H1 (cell line): ENCODE measurements at regions not wholly inside any gene's neighbourhood (a gene's known extent, or its start where the extent isn't known, plus 50 kb on each side); places are given as distances from the start of the nearest gene placed in this dataset.

Source experiments
- CTCF ChIA-PET: fragments of 300-600 bp; sonication (Branson Sonifier 250); formaldehyde crosslinking; loops from one replicate; lab custom pipeline; 2021; ENCODE audit not compliant: partially characterized antibody; lab: Charles Lee
- POLR2A ChIA-PET: fragments of 300-600 bp; sonication (Branson Sonifier 250); formaldehyde crosslinking; loops from one replicate; lab custom pipeline; 2021; ENCODE audit warnings: inconsistent platforms; ENCODE audit not compliant: partially characterized antibody; lab: Charles Lee
- DNase-seq, 2 experiments: peaks; one replicate each; pipeline versions ENCODE4 v3.0.0 to v3.0.0-alpha.2; 2010 to 2022; ENCODE audit warnings: low spot score in 2 of 2, low read depth in 1 of 2, mixed read lengths in 1 of 2
- FAIRE-seq: peaks from 2 replicates; lab custom pipeline; 2011; peaks lifted over from hg19 to GRCh38; lab: Jason Lieb, UNC
- H2AFZ ChIP-seq: 2 replicates; pipeline ENCODE4 v1.8.1; 2012; ENCODE audit warnings: low read length, inconsistent platforms
- H2AK5ac ChIP-seq: 2 replicates; pipeline ENCODE4 v1.6.1; 2013; ENCODE audit warnings: low read depth, low read length
- H2BK120ac ChIP-seq: replicated peaks from 2 replicates; pipeline ENCODE3; 2013; ENCODE audit warnings: low read depth, low read length, inconsistent platforms
- H2BK12ac ChIP-seq: 2 replicates; pipeline ENCODE4 v1.6.1; 2013; ENCODE audit warnings: low read depth, low read length
- H2BK15ac ChIP-seq: 2 replicates; pipeline ENCODE4 v1.6.1; 2013; ENCODE audit warnings: low read length
- H2BK20ac ChIP-seq: 2 replicates; pipeline ENCODE4 v1.6.1; 2013; ENCODE audit warnings: low read length
- H2BK5ac ChIP-seq: 2 replicates; pipeline ENCODE4 v1.6.1; 2013; ENCODE audit warnings: low read depth, low read length
- H3K14ac ChIP-seq: 2 replicates; pipeline ENCODE4 v1.6.1; 2013; ENCODE audit warnings: inconsistent platforms; ENCODE audit not compliant: insufficient read length
- H3K18ac ChIP-seq: 2 replicates; pipeline ENCODE4 v1.6.1; 2013; ENCODE audit warnings: low read length; ENCODE audit errors: extremely low read depth
- H3K23ac ChIP-seq: 2 replicates; pipeline ENCODE4 v1.6.1; 2013; ENCODE audit warnings: inconsistent platforms; ENCODE audit not compliant: insufficient read length
- H3K23me2 ChIP-seq: 2 replicates; pipeline ENCODE4 v1.6.1; 2013; ENCODE audit warnings: low read depth, low read length
- H3K27ac ChIP-seq: 2 replicates; pipeline ENCODE4 v1.6.1; 2011; ENCODE audit warnings: low read depth, low read length, inconsistent platforms
- H3K27me3 ChIP-seq, 4 experiments: replicated peaks in 1 of 4; 1 replicate in 1 of 4; 2 replicates in 3 of 4; pipeline versions ENCODE4 v1.6.1 to v1.8.1; 2011 to 2013; ENCODE audit warnings: low read length in 3 of 4, mild to moderate bottlenecking in 3 of 4, inconsistent platforms in 2 of 4, mixed read lengths in 2 of 4, moderate library complexity in 1 of 4; ENCODE audit not compliant: control insufficient read depth in 3 of 4, insufficient read depth in 3 of 4; ENCODE audit errors: extremely low read depth in 1 of 4
- H3K36me3 ChIP-seq, 4 experiments: 2 replicates each; pipeline versions ENCODE4 v1.6.1 to v1.8.1; 2011 to 2013; ENCODE audit warnings: mild to moderate bottlenecking in 4 of 4, low read length in 3 of 4, moderate library complexity in 2 of 4, control low read depth in 1 of 4, inconsistent platforms in 1 of 4; ENCODE audit not compliant: insufficient read depth in 4 of 4, control insufficient read depth in 2 of 4
- H3K4ac ChIP-seq: replicated peaks from 2 replicates; pipeline ENCODE3; 2013; ENCODE audit warnings: low read length, low read depth, mixed read lengths, inconsistent platforms; ENCODE audit not compliant: insufficient read length
- H3K4me1 ChIP-seq, 4 experiments: replicated peaks in 1 of 4; 1 replicate in 1 of 4; 2 replicates in 3 of 4; pipeline versions ENCODE4 v1.6.1 to v1.8.1; 2011 to 2013; ENCODE audit warnings: low read length in 3 of 4, inconsistent platforms in 2 of 4, mixed read lengths in 1 of 4; ENCODE audit not compliant: insufficient read depth in 4 of 4, control insufficient read depth in 3 of 4
- H3K4me2 ChIP-seq, 2 experiments: 2 replicates each; pipeline versions ENCODE4 v1.6.1 to v1.8.1; 2011 to 2013; ENCODE audit warnings: low read depth in 2 of 2, low read length in 2 of 2, control low read depth in 1 of 2, inconsistent platforms in 1 of 2, mild to moderate bottlenecking in 1 of 2; ENCODE audit not compliant: insufficient read depth in 1 of 2
- H3K4me3 ChIP-seq, 4 experiments: fragments of 200-600, 300-600 bp in 1 of 4; sonication (generic), shearing (Covaris generic), sonication (Bioruptor Twin) in 1 of 4; 2 replicates each; pipeline versions ENCODE4 v1.5.1 to v1.8.1; 2011 to 2016; ENCODE audit warnings: low read length in 4 of 4, low read depth in 3 of 4, control low read depth in 2 of 4, inconsistent platforms in 2 of 4, mild to moderate bottlenecking in 2 of 4, mixed read lengths in 1 of 4, moderate library complexity in 1 of 4; ENCODE audit not compliant: insufficient read depth in 2 of 4; ENCODE audit errors: extremely low read depth in 1 of 4
- H3K56ac ChIP-seq: replicated peaks from 2 replicates; pipeline ENCODE3; 2013; ENCODE audit warnings: low read depth, mild to moderate bottlenecking, mixed read lengths, low read length, inconsistent platforms; ENCODE audit not compliant: insufficient read length
- H3K79me1 ChIP-seq: 2 replicates; pipeline ENCODE4 v1.6.1; 2013; ENCODE audit warnings: low read depth, low read length, control low read depth
- H3K79me2 ChIP-seq, 2 experiments: 2 replicates each; pipeline versions ENCODE4 v1.6.1 to v1.8.1; 2012 to 2013; ENCODE audit warnings: low read length in 2 of 2, mild to moderate bottlenecking in 2 of 2, inconsistent platforms in 1 of 2; ENCODE audit not compliant: insufficient read depth in 2 of 2, control insufficient read depth in 1 of 2
- H3K9ac ChIP-seq, 4 experiments: replicated peaks in 1 of 4; 1 replicate in 1 of 4; 2 replicates in 3 of 4; pipeline versions ENCODE4 v1.6.1 to v1.8.1; 2011 to 2013; ENCODE audit warnings: low read depth in 3 of 4, low read length in 3 of 4, control low read depth in 2 of 4, mild to moderate bottlenecking in 2 of 4, moderate library complexity in 2 of 4, inconsistent platforms in 1 of 4; ENCODE audit errors: extremely low read depth in 1 of 4
- H3K9me3 ChIP-seq, 2 experiments: 2 replicates each; pipeline versions ENCODE4 v1.6.1 to v1.8.1; 2012 to 2013; ENCODE audit warnings: mild to moderate bottlenecking in 2 of 2, moderate library complexity in 2 of 2, control low read depth in 1 of 2, inconsistent platforms in 1 of 2, low read depth in 1 of 2, low read length in 1 of 2, mixed read lengths in 1 of 2; ENCODE audit not compliant: insufficient read depth in 2 of 2
- H4K20me1 ChIP-seq, 2 experiments: replicated peaks in 1 of 2; 2 replicates each; pipeline versions ENCODE3 to v1.8.1; 2011 to 2013; ENCODE audit warnings: inconsistent platforms in 2 of 2, low read length in 2 of 2, mild to moderate bottlenecking in 1 of 2; ENCODE audit not compliant: insufficient read depth in 2 of 2, control insufficient read depth in 1 of 2
- H4K5ac ChIP-seq: 2 replicates; pipeline ENCODE4 v1.6.1; 2013; ENCODE audit warnings: low read length, low read depth, mixed read lengths, inconsistent platforms; ENCODE audit not compliant: insufficient read length
- H4K8ac ChIP-seq: 2 replicates; pipeline ENCODE4 v1.8.0; 2013; ENCODE audit warnings: mild to moderate bottlenecking, moderate library complexity, low read length, inconsistent platforms; ENCODE audit not compliant: insufficient read depth; ENCODE audit errors: extremely low read depth
- H4K91ac ChIP-seq: replicated peaks from 2 replicates; pipeline ENCODE3; 2013; ENCODE audit warnings: low read length, mixed read lengths, inconsistent platforms; ENCODE audit not compliant: insufficient read length
- FOSL1 ChIP-seq: IDR thresholded peaks from 2 replicates; pipeline ENCODE4 v1.6.1; 2011; ENCODE audit warnings: mild to moderate bottlenecking, low read depth, low read length, moderate library complexity; ENCODE audit not compliant: insufficient read depth
- GABPA ChIP-seq: IDR thresholded peaks from 2 replicates; pipeline ENCODE4 v1.6.1; 2011; ENCODE audit warnings: mild to moderate bottlenecking, low read length, moderate library complexity, borderline replicate concordance; ENCODE audit not compliant: insufficient read depth
- HDAC2 ChIP-seq, 2 experiments: fragments of 300-600 bp in 1 of 2; sonication (generic) in 1 of 2; IDR thresholded peaks; 2 replicates each; pipeline ENCODE4 v1.6.1; 2011 to 2012; ENCODE audit warnings: low read depth in 2 of 2, low read length in 2 of 2, mild to moderate bottlenecking in 2 of 2, moderate library complexity in 2 of 2, borderline replicate concordance in 1 of 2, inconsistent platforms in 1 of 2
- NANOG ChIP-seq: IDR thresholded peaks from 2 replicates; pipeline ENCODE4 v1.6.1; 2011; ENCODE audit warnings: low read length, low read depth, mild to moderate bottlenecking, inconsistent platforms; ENCODE audit not compliant: insufficient read depth, poor library complexity, severe bottlenecking
- POLR2A ChIP-seq, 2 experiments: IDR thresholded peaks; 1 replicate in 1 of 2; 2 replicates in 1 of 2; pipeline ENCODE4 v1.6.1; 2011; ENCODE audit warnings: low read depth in 2 of 2, low read length in 2 of 2, mild to moderate bottlenecking in 2 of 2; ENCODE audit errors: control extremely low read depth in 1 of 2
- SIRT6 ChIP-seq: IDR thresholded peaks from one replicate; pipeline ENCODE4 v1.7.1; 2012; ENCODE audit warnings: low read length, inconsistent platforms
- SIX5 ChIP-seq: IDR thresholded peaks from 2 replicates; pipeline ENCODE4 v1.6.1; 2011; ENCODE audit warnings: mild to moderate bottlenecking, low read depth, low read length
- SP2 ChIP-seq: IDR thresholded peaks from 2 replicates; pipeline ENCODE4 v1.6.1; 2012; ENCODE audit warnings: mild to moderate bottlenecking, low read length, inconsistent platforms
- TAF7 ChIP-seq: optimal IDR thresholded peaks from 2 replicates; pipeline ENCODE3; 2011; ENCODE audit warnings: low read depth, mild to moderate bottlenecking, inconsistent platforms, low read length, moderate library complexity, borderline replicate concordance
- TCF12 ChIP-seq: IDR thresholded peaks from 2 replicates; pipeline ENCODE4 v1.6.1; 2011; ENCODE audit warnings: low read depth, mild to moderate bottlenecking, low read length
- WGBS, 2 experiments: shearing (Covaris generic) in 1 of 2; methylation state at CpG; one replicate each; pipeline versions ENCODE4 v1.1.6 to v1.1.7; 2013 to 2015; ENCODE audit warnings: low lambda C conversion rate in 2 of 2, mixed read lengths in 2 of 2, inconsistent platforms in 1 of 2, low coverage in 1 of 2, missing lambda C conversion rate in 1 of 2; ENCODE audit not compliant: insufficient replicate concordance in 2 of 2, insufficient coverage in 1 of 2, insufficient read length in 1 of 2; ENCODE audit errors: extremely low coverage in 1 of 2, missing lambda C conversion rate in 1 of 2; 5-methylcytosine and 5-hydroxymethylcytosine counted together

DNA sequence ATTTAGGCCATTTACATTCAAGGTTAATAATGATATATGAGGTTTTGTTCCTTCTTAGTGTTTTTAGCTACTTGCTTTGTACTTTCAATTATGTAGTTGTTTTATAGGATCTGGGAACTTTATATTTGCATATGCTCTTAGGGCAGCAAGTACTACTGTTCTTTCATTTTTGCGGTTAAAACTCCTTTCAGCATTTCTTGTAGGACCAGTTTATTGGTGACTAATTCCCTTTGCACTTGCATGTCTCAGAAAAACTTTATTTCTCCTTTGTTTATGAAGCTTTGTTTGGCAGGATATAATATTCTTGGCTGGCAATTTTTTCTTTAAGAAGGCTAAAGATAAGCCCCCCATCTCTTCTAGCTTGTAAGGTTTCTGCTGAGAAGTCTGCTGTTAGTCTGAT lies 131.3 kb upstream of the CDH8 start:
- no peak overlapping the region for H3K4me2 ChIP-seq
- no peak overlapping the region for H2BK15ac ChIP-seq

More for the DNA sequence above, 131.3 kb upstream of the CDH8 start:
- Histone ChIP-seq H3K27ac (no peak overlapping the region), H3K79me1 (no peaks in the 10 kb centered on the region), H3K79me2 (no peaks in the 10 kb centered on the region), H3K56ac (no peak overlapping the region), H4K5ac (no peak overlapping the region), H3K23me2 (no peaks in the 10 kb centered on the region), H3K27me3 (no peaks in the 10 kb centered on the region), H2BK12ac (no peak overlapping the region), H3K23ac (no peak overlapping the region), H4K8ac (no peak overlapping the region), H2AK5ac (no peak overlapping the region), H2BK120ac (no peak overlapping the region), H3K9ac (no peak overlapping the region), H3K18ac (no peak overlapping the region), H3K14ac (no peak overlapping the region), H3K9me3 (no peaks in the 10 kb centered on the region), H3K4ac (no peak overlapping the region), H3K4me3 (no peak overlapping the region), H2BK5ac (no peak overlapping the region), H4K91ac (no peak overlapping the region), H3K4me1 (no peaks in the 10 kb centered on the region), H3K36me3 (no peaks in the 10 kb centered on the region), H2AFZ (no peak overlapping the region), H4K20me1 (peaks cover 0 to 2% of the 10 kb centered on the region in 2 experiments), H2BK20ac (no peak overlapping the region)
- ChIA-PET CTCF (no interaction called here), POLR2A (no interaction called here)
- TF ChIP-seq NANOG = no peak
- TF ChIP-seq FOSL1 = no peak
- TF ChIP-seq SIRT6 = no peak
- TF ChIP-seq SP2 = no peak
- TF ChIP-seq SIX5 = no peak
- no peak for TF ChIP-seq TCF12
- no peak for TF ChIP-seq POLR2A (IDR thresholded peaks at IDR 0.05; ENCODE audit: control extremely low read depth in 1 of 2, low read depth in 2 of 2, low read length in 2 of 2)
- TF ChIP-seq TAF7 = no peak
- TF ChIP-seq GABPA = no peak
- no peak for TF ChIP-seq HDAC2 (IDR thresholded peaks at IDR 0.05; ENCODE audit: borderline replicate concordance in 1 of 2, low read depth in 2 of 2, low read length in 2 of 2)
- WGBS, 2 experiments = 86% methylated on average over 1 of the region's 1 CpG; no CpG with 5 or more reads in 1 of the 2 experiments
- DNase-seq (no peak), FAIRE-seq (no peak)
